Esophagus squamous epithelium (tissue), 4 donors: ENCODE measurements at regions not wholly inside any gene's neighbourhood (a gene's known extent, or its start where the extent isn't known, plus 50 kb on each side); places are given as distances from the start of the nearest gene placed in this dataset.
"Not testable (repeated sequence)": the region's sequence is repeated elsewhere in the genome, so short reads cannot be mapped to it uniquely, and the experiment has no call there.

Source experiments
- CTCF ChIP-seq, 6 experiments: fragments of 450-650 bp in 4 of 6; fragments of 200-600 bp in 2 of 6; sonication (generic) in 2 of 6; IDR thresholded peaks; one replicate each; pipeline ENCODE4 v1.5.1; 2016 to 2019; ENCODE audit warnings: antibody characterized with exemption in 6 of 6, mild to moderate bottlenecking in 4 of 6, moderate library complexity in 4 of 6
- POLR2A ChIP-seq, 4 donors: fragments of 450-650 bp; IDR thresholded peaks; one replicate each; pipeline ENCODE4 v1.6.1; 2017; ENCODE audit warnings: antibody characterized with exemption in 4 of 4, mild to moderate bottlenecking in 4 of 4, moderate library complexity in 3 of 4

- TF ChIP-seq POLR2A, CTCF (IDR thresholded peaks at IDR 0.05): not testable (repeated sequence)
Observed at GRCh38 chr1:228953808-228954207, 218.5 kb downstream of the RHOU start.
